ENCODE measurements at regions not wholly inside any gene's neighbourhood (a gene's known extent, or its start where the extent isn't known, plus 50 kb on each side); places are given as distances from the start of the nearest gene placed in this dataset.
"Not testable (repeated sequence)": the region's sequence is repeated elsewhere in the genome, so short reads cannot be mapped to it uniquely, and the experiment has no call there.

- TF ChIP-seq CTCF (conservative IDR thresholded peaks at IDR 0.05; ENCODE audit: low read depth, low read length); EZH2 (IDR thresholded peaks at IDR 0.05; ENCODE audit: low read length, unreplicated experiment); EZH2phosphoT487 (IDR thresholded peaks at IDR 0.05; ENCODE audit: borderline replicate concordance, low read length): not testable (repeated sequence)
Observed at GRCh38 chr2:87252046-87252445, 230.4 kb upstream of the PLGLB1 start.

Data from PC-3 (cell line).